ENCODE measurements at regions not wholly inside any gene's neighbourhood (a gene's known extent, or its start where the extent isn't known, plus 50 kb on each side); places are given as distances from the start of the nearest gene placed in this dataset.

DNA sequence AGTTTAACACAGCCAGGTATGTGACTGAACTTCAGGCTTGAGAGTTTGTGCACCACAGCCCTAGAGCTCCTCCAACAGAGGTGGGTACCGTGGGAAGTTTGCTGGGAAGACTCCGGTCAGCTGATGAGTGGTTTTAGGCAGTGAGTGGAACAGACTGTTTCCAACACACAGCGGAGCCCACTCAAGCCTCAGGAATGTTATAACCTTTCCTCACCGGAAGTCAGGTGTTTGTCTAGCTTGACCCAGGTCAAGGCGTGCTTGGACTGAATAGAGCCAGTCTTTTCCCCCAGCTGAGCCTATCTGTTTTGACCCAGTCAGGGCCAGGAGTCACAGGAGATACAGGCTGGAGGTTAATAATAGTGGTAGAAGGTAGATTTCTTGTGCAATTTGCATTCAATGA lies 138.4 kb upstream of the PARP11 start:
- Histone ChIP-seq H3K4me3 (no peak overlapping the region), H3K27me3 (no peaks in the 10 kb centered on the region), H3K36me3 (replicated peaks in 1 of 2) (no peaks in the 10 kb centered on the region), H3K27ac (no peak overlapping the region), H3K4me1 (replicated peaks in 1 of 2) (peaks cover 15 to 18% of the 10 kb centered on the region in 2 donors), H3K9me3 (replicated peaks in 1 of 3) (no peaks in the 10 kb centered on the region)
- no peak for DNase-seq
- 61 to 87% (median 75%) methylated on average over 2 to 5 of the region's 5 CpGs for WGBS, 4 donors
- TF ChIP-seq, protein P1, sequence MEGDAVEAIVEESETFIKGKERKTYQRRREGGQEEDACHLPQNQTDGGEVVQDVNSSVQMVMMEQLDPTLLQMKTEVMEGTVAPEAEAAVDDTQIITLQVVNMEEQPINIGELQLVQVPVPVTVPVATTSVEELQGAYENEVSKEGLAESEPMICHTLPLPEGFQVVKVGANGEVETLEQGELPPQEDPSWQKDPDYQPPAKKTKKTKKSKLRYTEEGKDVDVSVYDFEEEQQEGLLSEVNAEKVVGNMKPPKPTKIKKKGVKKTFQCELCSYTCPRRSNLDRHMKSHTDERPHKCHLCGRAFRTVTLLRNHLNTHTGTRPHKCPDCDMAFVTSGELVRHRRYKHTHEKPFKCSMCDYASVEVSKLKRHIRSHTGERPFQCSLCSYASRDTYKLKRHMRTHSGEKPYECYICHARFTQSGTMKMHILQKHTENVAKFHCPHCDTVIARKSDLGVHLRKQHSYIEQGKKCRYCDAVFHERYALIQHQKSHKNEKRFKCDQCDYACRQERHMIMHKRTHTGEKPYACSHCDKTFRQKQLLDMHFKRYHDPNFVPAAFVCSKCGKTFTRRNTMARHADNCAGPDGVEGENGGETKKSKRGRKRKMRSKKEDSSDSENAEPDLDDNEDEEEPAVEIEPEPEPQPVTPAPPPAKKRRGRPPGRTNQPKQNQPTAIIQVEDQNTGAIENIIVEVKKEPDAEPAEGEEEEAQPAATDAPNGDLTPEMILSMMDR (IDR thresholded peaks at IDR 0.05) = no peak
- no peak for TF ChIP-seq POLR2A (IDR thresholded peaks at IDR 0.05)
- intact Hi-C loops (cut with DNase I) = no loop called here

DNA sequence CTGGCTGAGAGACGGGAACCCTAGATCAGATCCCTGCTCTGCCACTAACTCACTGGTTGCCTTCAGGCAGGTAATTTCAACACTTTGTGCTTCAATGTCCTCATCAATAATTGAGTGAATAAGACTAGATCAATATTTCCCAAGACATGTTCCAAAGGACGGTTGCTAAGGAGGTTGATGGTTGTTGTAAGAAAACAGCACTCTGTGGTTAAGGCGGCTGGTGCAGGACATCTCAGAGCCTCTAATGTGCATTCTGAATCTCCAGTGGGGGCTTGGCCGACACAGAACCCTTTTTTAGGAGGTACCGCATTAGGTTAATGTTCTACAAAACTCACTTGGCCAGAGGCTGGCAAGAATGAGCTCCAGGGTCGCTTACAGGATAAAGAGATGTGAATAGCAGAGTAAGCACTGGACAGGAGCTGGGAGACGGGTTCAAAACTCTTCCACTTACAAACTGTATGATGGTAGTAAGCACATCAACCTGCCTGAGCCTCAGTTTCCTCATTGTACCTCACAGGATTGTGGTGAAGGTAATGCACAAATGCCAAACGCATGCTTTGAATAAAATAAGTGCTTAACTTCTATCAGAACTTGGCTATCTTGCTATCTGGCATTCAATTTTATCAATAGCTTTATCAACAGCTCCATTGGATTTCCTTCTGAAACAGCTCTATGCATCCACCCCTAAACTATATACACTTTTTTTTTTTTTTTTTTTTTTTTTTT lies 136.9 kb upstream of the PARP11 start:
- intact Hi-C loops (cut with DNase I) = no loop called here
- Histone ChIP-seq H3K27ac (no peak overlapping the region), H3K36me3 (replicated peaks in 1 of 2) (no peaks in the 10 kb centered on the region), H3K9me3 (replicated peaks in 1 of 3) (no peaks in the 10 kb centered on the region), H3K4me3 (no peak overlapping the region), H3K27me3 (no peaks in the 10 kb centered on the region), H3K4me1 (replicated peaks in 1 of 2) (peaks cover 4 to 6% of the 10 kb centered on the region in 2 donors)
- DNase-seq = no peak
- TF ChIP-seq POLR2A (IDR thresholded peaks at IDR 0.05) = no peak
- TF ChIP-seq, protein P1 (IDR thresholded peaks at IDR 0.05) = no peak
- 84 to 98% (median 95%) methylated on average over 8 of the region's 8 CpGs for WGBS, 4 donors

DNA sequence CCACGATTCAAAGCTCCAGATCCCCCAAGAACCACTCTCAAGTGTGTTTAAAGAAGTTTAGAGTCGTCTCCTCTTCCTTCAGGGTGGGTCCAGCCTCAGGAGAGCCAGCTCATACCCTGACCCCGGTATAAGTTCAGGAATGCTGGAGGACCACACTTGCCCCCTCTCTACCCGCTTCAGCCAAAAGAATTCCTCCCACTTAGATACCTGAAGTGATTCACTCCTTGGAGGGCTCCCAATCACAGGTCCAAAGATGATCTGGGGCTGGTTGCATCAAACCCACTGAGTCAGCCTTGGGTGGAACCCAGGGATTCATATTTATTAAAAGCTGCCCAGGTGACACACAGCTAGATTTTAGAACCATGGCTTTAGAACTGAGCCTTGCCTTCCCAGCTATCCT lies 133.5 kb upstream of the PARP11 start:
- Histone ChIP-seq H3K4me3 (no peak overlapping the region), H3K4me1 (replicated peaks in 1 of 2) (no peaks in the 10 kb centered on the region), H3K27ac (no peak overlapping the region), H3K9me3 (replicated peaks in 1 of 3) (no peaks in the 10 kb centered on the region), H3K36me3 (replicated peaks in 1 of 2) (no peaks in the 10 kb centered on the region), H3K27me3 (no peaks in the 10 kb centered on the region)
- no peak for DNase-seq
- TF ChIP-seq, protein P1 (IDR thresholded peaks at IDR 0.05) = no peak
- no peak for TF ChIP-seq POLR2A (IDR thresholded peaks at IDR 0.05)
- intact Hi-C loops (cut with DNase I) = no loop called here
- WGBS, 4 donors = 81 to 93% (median 89%) methylated on average over 2 to 4 of the region's 4 CpGs

DNA sequence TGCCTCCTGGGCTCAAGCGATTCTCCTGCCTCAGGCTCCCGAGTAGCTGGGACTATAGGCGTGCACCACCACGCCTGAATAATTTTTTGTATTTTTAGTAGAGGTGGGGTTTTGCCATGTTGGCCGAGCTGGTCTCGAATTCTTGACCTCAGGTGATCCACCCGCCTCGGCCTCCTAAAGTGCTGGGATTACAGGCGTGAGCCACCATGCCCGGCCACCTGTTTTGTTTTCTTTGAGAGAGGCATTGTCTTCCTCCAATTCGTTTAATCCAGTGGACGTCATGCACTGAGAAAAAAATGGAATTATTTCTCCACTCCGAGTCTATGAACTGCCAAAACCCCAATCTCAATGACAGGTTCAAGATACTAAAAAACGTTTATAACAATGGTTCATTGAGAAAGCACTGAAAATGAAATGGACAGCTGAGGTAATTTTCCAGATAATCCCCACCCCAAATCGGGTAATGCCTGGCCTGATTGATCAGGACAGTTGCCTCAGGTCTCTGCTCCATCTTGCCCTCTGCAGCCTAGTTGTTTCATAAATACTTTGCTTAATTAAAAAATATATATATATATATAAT lies 132.7 kb upstream of the PARP11 start:
- H3K9me3 ChIP-seq (replicated peaks in 1 of 3) = no peaks in the 10 kb centered on the region
- H3K27me3 ChIP-seq = no peaks in the 10 kb centered on the region
- no peak for DNase-seq
- no peak for TF ChIP-seq POLR2A (IDR thresholded peaks at IDR 0.05)
- TF ChIP-seq, protein P1 (IDR thresholded peaks at IDR 0.05) = no peak
- H3K4me3 ChIP-seq = no peak overlapping the region
- intact Hi-C loops (cut with DNase I) = no loop called here
- no peaks in the 10 kb centered on the region for H3K36me3 ChIP-seq (replicated peaks in 1 of 2)
- 89 to 93% (median 91%) methylated on average over 15 of the region's 15 CpGs for WGBS, 4 donors
- no peak overlapping the region for H3K27ac ChIP-seq
- H3K4me1 ChIP-seq (replicated peaks in 1 of 2) = no peaks in the 10 kb centered on the region
